ENCODE measurements at regions not wholly inside any gene's neighbourhood (a gene's known extent, or its start where the extent isn't known, plus 50 kb on each side); places are given as distances from the start of the nearest gene placed in this dataset.

DNA sequence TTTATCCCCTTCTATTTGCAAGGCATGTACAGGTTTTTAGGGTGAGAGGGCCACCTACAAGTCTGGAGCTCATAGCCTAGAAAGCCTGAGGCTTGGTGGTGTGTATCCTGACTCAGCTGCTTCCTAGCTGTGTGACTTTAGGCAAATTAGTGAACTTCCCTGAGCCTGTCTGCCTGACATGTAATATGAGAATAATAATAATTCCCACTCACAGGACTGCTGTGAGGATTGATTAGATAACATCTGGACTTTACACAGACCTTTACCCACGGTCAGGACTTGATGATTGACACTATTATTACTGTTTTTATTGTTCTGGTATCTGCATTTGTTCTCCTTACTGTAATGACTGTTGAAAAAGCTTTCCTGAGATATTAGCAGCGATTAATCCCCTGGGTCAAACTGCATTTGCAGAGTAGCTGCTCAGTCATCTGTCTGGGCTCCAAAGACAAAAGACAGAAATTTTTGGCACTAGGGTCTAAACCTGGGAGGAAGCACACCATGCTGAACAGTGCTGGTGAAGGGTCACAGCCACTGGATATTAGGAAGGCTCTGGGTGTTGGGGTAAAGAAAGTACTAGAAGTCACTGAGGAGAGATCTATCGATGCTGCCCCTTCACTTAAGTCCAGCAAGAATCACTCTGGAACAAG lies 276.5 kb upstream of the FN1 start:
- no peak for TF ChIP-seq CTCF (IDR thresholded peaks at IDR 0.05)
- TF ChIP-seq POLR2AphosphoS5 (IDR thresholded peaks at IDR 0.05; ENCODE audit: low read depth, low read length), result no peak
- no peak for TF ChIP-seq SIN3A (IDR thresholded peaks at IDR 0.05; ENCODE audit: borderline replicate concordance, insufficient read depth, low read depth, low read length)
